Endodermal cell (in vitro differentiated cells): ENCODE measurements at regions not wholly inside any gene's neighbourhood (a gene's known extent, or its start where the extent isn't known, plus 50 kb on each side); places are given as distances from the start of the nearest gene placed in this dataset.
"Not testable (repeated sequence)": the region's sequence is repeated elsewhere in the genome, so short reads cannot be mapped to it uniquely, and the experiment has no call there.

ENCODE experiments used
- DNase-seq: peaks from one replicate; pipeline ENCODE4 v3.0.0-alpha.2; 2017
- H3K27ac ChIP-seq: 2 replicates; pipeline ENCODE4 v1.5.1; 2013; ENCODE audit warnings: mild to moderate bottlenecking, low read depth, low read length, moderate library complexity
- H3K27me3 ChIP-seq: 2 replicates; pipeline ENCODE4 v1.6.1; 2013; ENCODE audit warnings: mild to moderate bottlenecking, low read length, moderate library complexity; ENCODE audit not compliant: insufficient read depth, control insufficient read depth, poor library complexity, severe bottlenecking
- H3K36me3 ChIP-seq: 2 replicates; pipeline ENCODE4 v1.7.0; 2013; ENCODE audit warnings: mild to moderate bottlenecking, low read length, moderate library complexity; ENCODE audit not compliant: control insufficient read depth, insufficient read depth
- H3K4me1 ChIP-seq: one replicate; pipeline ENCODE4 v1.7.0; 2013; ENCODE audit warnings: low read length; ENCODE audit not compliant: control insufficient read depth, insufficient read depth
- H3K4me3 ChIP-seq: 2 replicates; pipeline ENCODE4 v1.5.1; 2013; ENCODE audit warnings: mild to moderate bottlenecking, low read length, moderate library complexity
- H3K9ac ChIP-seq: 2 replicates; pipeline ENCODE4 v1.6.1; 2013; ENCODE audit warnings: mild to moderate bottlenecking, low read length, moderate library complexity; ENCODE audit not compliant: poor library complexity, severe bottlenecking; ENCODE audit errors: extremely low read depth
- H3K9me3 ChIP-seq: 2 replicates; pipeline ENCODE4 v1.6.1; 2013; ENCODE audit warnings: mild to moderate bottlenecking, low read length, moderate library complexity; ENCODE audit not compliant: control insufficient read depth
- H3K27ac Mint-ChIP-seq: 2 replicates; pipeline ENCODE4 v1.8.0; 2020; ENCODE audit warnings: mixed read lengths
- H3K27me3 Mint-ChIP-seq: 2 replicates; pipeline ENCODE4 v1.8.0; 2021; ENCODE audit warnings: mild to moderate bottlenecking, mixed read lengths; ENCODE audit not compliant: insufficient read depth
- H3K36me3 Mint-ChIP-seq: 2 replicates; pipeline ENCODE4 v1.8.0; 2020; ENCODE audit warnings: low read depth, mixed read lengths
- H3K4me1 Mint-ChIP-seq: 2 replicates; pipeline ENCODE4 v1.8.0; 2020; ENCODE audit warnings: mixed read lengths
- H3K4me3 Mint-ChIP-seq: 2 replicates; pipeline ENCODE4 v1.8.0; 2020; ENCODE audit warnings: mild to moderate bottlenecking, moderate library complexity, mixed read lengths
- H3K9me3 Mint-ChIP-seq: 2 replicates; pipeline ENCODE4 v1.8.0; 2020; ENCODE audit warnings: mild to moderate bottlenecking, mixed read lengths
- CTCF ChIP-seq: fragments of 200-600 bp; sonication (generic); conservative IDR thresholded peaks from 2 replicates; pipeline ENCODE4 v1.5.0; 2021; ENCODE audit warnings: antibody characterized with exemption, mild to moderate bottlenecking
- WGBS, 2 experiments: methylation state at CpG; one replicate each; pipeline versions ENCODE4 v1.1.5 to v1.1.7; 2013; ENCODE audit warnings: missing lambda C conversion rate in 2 of 2, mixed read lengths in 1 of 2; ENCODE audit not compliant: insufficient coverage in 1 of 2, insufficient read length in 1 of 2; 5-methylcytosine and 5-hydroxymethylcytosine counted together

DNA sequence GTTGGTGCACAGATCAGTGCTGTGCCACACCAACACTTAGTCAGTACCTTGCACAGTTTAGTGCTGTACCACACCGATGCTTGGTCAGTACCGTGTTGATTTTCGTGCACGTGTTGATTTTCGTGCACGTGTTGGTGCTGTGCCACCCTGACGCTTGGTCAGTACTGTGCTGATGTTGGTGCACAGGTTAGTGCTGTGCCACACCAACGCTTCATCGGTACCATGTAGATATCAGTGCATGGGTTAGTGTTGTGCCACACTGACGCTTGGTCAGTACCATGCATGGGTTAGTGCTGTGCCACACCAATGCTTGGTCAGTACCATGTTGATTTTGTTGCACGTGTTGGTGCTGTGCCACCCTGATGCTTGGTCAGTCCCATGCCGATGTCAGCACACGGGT, 103.5 kb downstream of the NPIPB11 start:
- Mint-ChIP-seq H3K4me1 (no peaks in the 10 kb centered on the region), H3K4me3 (no peak overlapping the region), H3K36me3 (no peaks in the 10 kb centered on the region), H3K27me3 (no peaks in the 10 kb centered on the region), H3K27ac (no peak overlapping the region), H3K9me3 (no peaks in the 10 kb centered on the region)
- no peak for TF ChIP-seq CTCF
- Histone ChIP-seq H3K9me3 (no peaks in the 10 kb centered on the region), H3K4me3 (no peak overlapping the region), H3K36me3 (no peaks in the 10 kb centered on the region), H3K27me3 (no peaks in the 10 kb centered on the region), H3K4me1 (no peaks in the 10 kb centered on the region), H3K27ac (no peak overlapping the region), H3K9ac (no peak overlapping the region)
- WGBS, 2 experiments, result 95 to 97% methylated on average over 9 to 13 of the region's 13 CpGs
- DNase-seq, result no peak

GRCh38 chr16:29302433-29302832, 104.1 kb downstream of the NPIPB11 start:
- not testable (repeated sequence) for H3K4me1 Mint-ChIP-seq, H3K9me3 ChIP-seq, H3K9ac ChIP-seq, H3K36me3 Mint-ChIP-seq, H3K27ac ChIP-seq, H3K27ac Mint-ChIP-seq, H3K9me3 Mint-ChIP-seq, H3K36me3 ChIP-seq, H3K4me3 Mint-ChIP-seq, H3K27me3 Mint-ChIP-seq, H3K4me3 ChIP-seq, H3K27me3 ChIP-seq, DNase-seq, H3K4me1 ChIP-seq
- 93 to 96% methylated on average over 13 to 20 of the region's 20 CpGs for WGBS, 2 experiments

GRCh38 chr16:29301662-29302285, 104.7 kb downstream of the NPIPB11 start:
- not testable (repeated sequence) for H3K4me1 ChIP-seq, H3K27me3 ChIP-seq, H3K4me3 Mint-ChIP-seq, H3K9me3 ChIP-seq, H3K27ac Mint-ChIP-seq, H3K36me3 Mint-ChIP-seq, H3K4me3 ChIP-seq, H3K27ac ChIP-seq, H3K4me1 Mint-ChIP-seq, H3K36me3 ChIP-seq, H3K27me3 Mint-ChIP-seq, H3K9me3 Mint-ChIP-seq, DNase-seq, H3K9ac ChIP-seq
- 90 to 97% methylated on average over 8 to 15 of the region's 15 CpGs for WGBS, 2 experiments

DNA sequence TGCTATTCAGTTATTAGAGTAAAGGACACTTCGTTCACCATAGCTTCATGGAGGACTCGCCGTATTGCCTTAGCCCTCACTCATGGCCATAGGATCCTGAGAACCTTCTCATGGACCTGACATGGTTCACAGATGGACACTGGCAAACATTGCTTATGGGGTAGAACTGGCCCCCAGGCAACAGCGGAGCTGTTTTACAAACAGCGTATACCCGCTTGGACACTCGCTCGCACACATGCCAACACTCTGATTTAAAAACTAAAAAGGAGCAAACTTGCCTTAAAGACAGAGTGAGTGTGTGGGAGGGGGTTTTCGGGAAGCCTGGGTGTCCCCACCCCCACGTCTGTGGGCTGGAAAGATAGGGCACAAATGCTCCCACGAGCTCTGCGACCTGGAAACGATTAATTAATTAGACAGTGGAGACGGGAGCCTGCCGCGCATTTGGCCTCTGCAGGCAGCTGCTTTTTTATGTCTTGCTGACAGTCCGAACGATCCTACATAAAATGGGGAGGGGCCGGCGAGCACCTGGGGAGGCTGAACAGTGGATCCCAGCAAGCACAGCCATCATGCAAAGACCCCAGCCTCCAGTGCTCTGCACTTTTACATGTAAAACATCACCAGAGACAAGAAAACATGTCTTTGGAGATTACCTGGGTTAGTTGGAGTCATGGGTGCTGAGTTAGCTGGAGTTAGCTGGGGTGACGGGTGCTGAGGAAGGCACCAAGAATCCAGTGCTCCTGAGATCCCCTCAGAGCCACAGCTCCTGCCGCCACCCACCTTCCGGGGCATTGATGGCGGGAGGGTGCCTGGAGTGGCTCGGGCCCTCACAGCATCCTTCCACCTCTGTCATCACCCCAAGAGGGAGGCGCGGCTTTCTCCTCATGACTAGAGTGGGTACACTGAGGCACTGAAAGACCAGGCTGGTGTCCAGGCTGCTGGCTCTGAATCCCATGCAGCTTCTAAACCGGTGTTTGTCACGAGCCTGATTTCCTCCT, 105.7 kb downstream of the NPIPB11 start:
- H3K27me3 ChIP-seq, H3K27ac ChIP-seq, H3K27ac Mint-ChIP-seq, DNase-seq, H3K4me3 Mint-ChIP-seq, H3K27me3 Mint-ChIP-seq, H3K4me3 ChIP-seq, H3K4me1 ChIP-seq, H3K36me3 ChIP-seq, H3K9ac ChIP-seq, H3K9me3 ChIP-seq, H3K4me1 Mint-ChIP-seq, H3K9me3 Mint-ChIP-seq, H3K36me3 Mint-ChIP-seq: not testable (repeated sequence)
- 87 to 95% methylated on average over 4 to 26 of the region's 29 CpGs for WGBS, 2 experiments

GRCh38 chr16:29300030-29300491, 106.5 kb downstream of the NPIPB11 start:
- H3K9me3 Mint-ChIP-seq, H3K27me3 Mint-ChIP-seq, H3K27me3 ChIP-seq, H3K4me3 Mint-ChIP-seq, H3K27ac Mint-ChIP-seq, DNase-seq, H3K4me3 ChIP-seq, H3K9me3 ChIP-seq, H3K27ac ChIP-seq, H3K9ac ChIP-seq, H3K36me3 ChIP-seq, H3K4me1 ChIP-seq, H3K36me3 Mint-ChIP-seq, H3K4me1 Mint-ChIP-seq: not testable (repeated sequence)
- 90% methylated on average over 5 of the region's 7 CpGs; no CpG with 5 or more reads in 1 of the 2 experiments for WGBS, 2 experiments

DNA sequence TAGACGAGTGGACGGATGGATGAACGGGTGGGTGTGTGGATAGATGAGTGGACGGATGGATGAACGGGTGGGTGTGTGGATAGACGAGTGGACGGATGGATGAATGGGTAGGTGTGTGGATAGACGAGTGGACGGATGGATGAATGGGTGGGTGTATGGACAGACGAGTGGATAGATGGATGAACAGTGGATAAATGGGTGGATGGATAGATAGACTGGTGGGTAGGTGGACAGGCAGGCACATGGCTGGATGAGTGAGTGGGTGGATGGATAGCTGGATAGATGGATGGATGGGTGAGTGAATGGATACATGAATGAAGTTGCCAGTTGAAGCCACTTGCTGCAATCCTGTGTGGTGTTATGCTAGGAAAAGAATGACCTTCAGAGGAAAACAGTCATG, 107.5 kb downstream of the NPIPB11 start:
- WGBS, 2 experiments, result 94 to 97% methylated on average over 4 to 7 of the region's 10 CpGs
- H3K27ac ChIP-seq, H3K4me1 Mint-ChIP-seq: not testable (repeated sequence)

More for the DNA sequence above, 107.5 kb downstream of the NPIPB11 start:
- not testable (repeated sequence) for H3K4me3 ChIP-seq, H3K9me3 ChIP-seq, H3K27me3 ChIP-seq, DNase-seq, H3K27me3 Mint-ChIP-seq, H3K36me3 ChIP-seq, H3K9me3 Mint-ChIP-seq, H3K9ac ChIP-seq, H3K36me3 Mint-ChIP-seq, H3K4me1 ChIP-seq, H3K27ac Mint-ChIP-seq, H3K4me3 Mint-ChIP-seq
